ENCODE measurements at regions not wholly inside any gene's neighbourhood (a gene's known extent, or its start where the extent isn't known, plus 50 kb on each side); places are given as distances from the start of the nearest gene placed in this dataset.
"Not testable (repeated sequence)": the region's sequence is repeated elsewhere in the genome, so short reads cannot be mapped to it uniquely, and the experiment has no call there.

GRCh38 chr7:66455432-66455831 is 173.2 kb upstream of the KCTD7 start:
- TF ChIP-seq CTCF (conservative IDR thresholded peaks at IDR 0.05; ENCODE audit: low read depth, low read length); BHLHE40 (IDR thresholded peaks at IDR 0.05; ENCODE audit: low read depth, low read length); CHD1 (IDR thresholded peaks at IDR 0.05; ENCODE audit: low read depth, low read length); MAFK (IDR thresholded peaks at IDR 0.05; ENCODE audit: low read depth, low read length); RCOR1 (IDR thresholded peaks at IDR 0.05; ENCODE audit: insufficient replicate concordance, low read length); USF2 (IDR thresholded peaks at IDR 0.05; ENCODE audit: low read depth, low read length); ELK1 (IDR thresholded peaks at IDR 0.05; ENCODE audit: borderline replicate concordance, low read depth, low read length): not testable (repeated sequence)
